Superior temporal gyrus (tissue), 1 donor: ENCODE measurements at regions not wholly inside any gene's neighbourhood (a gene's known extent, or its start where the extent isn't known, plus 50 kb on each side); places are given as distances from the start of the nearest gene placed in this dataset.
"Not testable (repeated sequence)": the region's sequence is repeated elsewhere in the genome, so short reads cannot be mapped to it uniquely, and the experiment has no call there.

ENCODE experiments used
- DNase-seq: peaks from one replicate; pipeline ENCODE4 v3.0.0-alpha.2; 2016; ENCODE audit errors: extremely low spot score

- not testable (repeated sequence) for DNase-seq
Measured at GRCh38 chr11:79606461-79606860, 165.6 kb upstream of the TENM4 start.

GRCh38 chr11:79600711-79601110 is 159.9 kb upstream of the TENM4 start:
- DNase-seq = no peak

GRCh38 chr11:79594834-79595233 is 154.0 kb upstream of the TENM4 start:
- DNase-seq = no peak

GRCh38 chr11:79592824-79593223 is 152.0 kb upstream of the TENM4 start:
- DNase-seq = no peak

GRCh38 chr11:79592406-79592805 is 151.6 kb upstream of the TENM4 start:
- no peak for DNase-seq

GRCh38 chr11:79582434-79582833 is 141.6 kb upstream of the TENM4 start:
- no peak for DNase-seq

GRCh38 chr11:79579063-79579462 is 138.2 kb upstream of the TENM4 start:
- no peak for DNase-seq

- DNase-seq = no peak
Measured at GRCh38 chr11:79578116-79578515, 137.3 kb upstream of the TENM4 start.

- DNase-seq = no peak
Measured at GRCh38 chr11:79575701-79576100, 134.9 kb upstream of the TENM4 start.

GRCh38 chr11:79570104-79570503 is 129.3 kb upstream of the TENM4 start:
- no peak for DNase-seq

- no peak for DNase-seq
Measured at GRCh38 chr11:79564288-79564925, 123.6 kb upstream of the TENM4 start.

- DNase-seq = no peak
Measured at GRCh38 chr11:79561496-79561895, 120.7 kb upstream of the TENM4 start.

GRCh38 chr11:79550809-79551208 is 110.0 kb upstream of the TENM4 start:
- no peak for DNase-seq

- no peak for DNase-seq
Measured at GRCh38 chr11:79547256-79547655, 106.4 kb upstream of the TENM4 start.

GRCh38 chr11:79546351-79546750 is 105.5 kb upstream of the TENM4 start:
- DNase-seq = no peak

- no peak for DNase-seq
Measured at GRCh38 chr11:79544361-79544760, 103.5 kb upstream of the TENM4 start.

- DNase-seq = no peak
Measured at GRCh38 chr11:79543101-79543500, 102.3 kb upstream of the TENM4 start.

GRCh38 chr11:79541466-79541865 is 100.6 kb upstream of the TENM4 start:
- no peak for DNase-seq

- no peak for DNase-seq
Measured at GRCh38 chr11:79538775-79539174, 97.9 kb upstream of the TENM4 start.

GRCh38 chr11:79536155-79536917 is 95.5 kb upstream of the TENM4 start:
- no peak for DNase-seq

- DNase-seq = no peak
Measured at GRCh38 chr11:79535606-79536005, 94.8 kb upstream of the TENM4 start.

GRCh38 chr11:79525257-79525656 is 84.4 kb upstream of the TENM4 start:
- DNase-seq = no peak

- DNase-seq = no peak
Measured at GRCh38 chr11:79522626-79523025, 81.8 kb upstream of the TENM4 start.

- no peak for DNase-seq
Measured at GRCh38 chr11:79520086-79520485, 79.3 kb upstream of the TENM4 start.
